Bronchial epithelial cell (primary cell): ENCODE measurements at regions not wholly inside any gene's neighbourhood (a gene's known extent, or its start where the extent isn't known, plus 50 kb on each side); places are given as distances from the start of the nearest gene placed in this dataset.
"Not testable (repeated sequence)": the region's sequence is repeated elsewhere in the genome, so short reads cannot be mapped to it uniquely, and the experiment has no call there.

Experiments used
- DNase-seq: peaks from one replicate; pipeline ENCODE4 v3.0.0-alpha.2; 2010; ENCODE audit warnings: low read depth
- FAIRE-seq: peaks from 2 replicates; lab custom pipeline; 2011; peaks lifted over from hg19 to GRCh38; lab: Jason Lieb, UNC
- H3K27me3 ChIP-seq: 2 replicates; pipeline ENCODE4 v1.5.1; 2011; ENCODE audit warnings: low read length; ENCODE audit not compliant: control insufficient read depth, insufficient read depth
- H3K36me3 ChIP-seq: 2 replicates; pipeline ENCODE4 v1.5.1; 2011; ENCODE audit warnings: low read length; ENCODE audit not compliant: control insufficient read depth, insufficient read depth
- H3K4me3 ChIP-seq: 2 replicates; pipeline ENCODE4 v1.5.1; 2011; ENCODE audit warnings: mild to moderate bottlenecking, low read depth, low read length, control low read depth
- TF ChIP-seq, protein P1 (sequence below): IDR thresholded peaks from 2 replicates; pipeline ENCODE4 v1.5.1; 2011; ENCODE audit warnings: mild to moderate bottlenecking, moderate library complexity, low read length, control low read depth, inconsistent platforms; ENCODE audit not compliant: insufficient read depth, severe bottlenecking

GRCh38 chr5:89542736-89543135 lies 659.8 kb upstream of the MEF2C start:
- no peak for FAIRE-seq

GRCh38 chr5:89537800-89538199 lies 654.8 kb upstream of the MEF2C start:
- Histone ChIP-seq H3K36me3 (no peaks in the 10 kb centered on the region), H3K4me3 (no peak overlapping the region), H3K27me3 (no peaks in the 10 kb centered on the region)
- DNase-seq (no peak), FAIRE-seq (no peak)
- TF ChIP-seq, protein P1, sequence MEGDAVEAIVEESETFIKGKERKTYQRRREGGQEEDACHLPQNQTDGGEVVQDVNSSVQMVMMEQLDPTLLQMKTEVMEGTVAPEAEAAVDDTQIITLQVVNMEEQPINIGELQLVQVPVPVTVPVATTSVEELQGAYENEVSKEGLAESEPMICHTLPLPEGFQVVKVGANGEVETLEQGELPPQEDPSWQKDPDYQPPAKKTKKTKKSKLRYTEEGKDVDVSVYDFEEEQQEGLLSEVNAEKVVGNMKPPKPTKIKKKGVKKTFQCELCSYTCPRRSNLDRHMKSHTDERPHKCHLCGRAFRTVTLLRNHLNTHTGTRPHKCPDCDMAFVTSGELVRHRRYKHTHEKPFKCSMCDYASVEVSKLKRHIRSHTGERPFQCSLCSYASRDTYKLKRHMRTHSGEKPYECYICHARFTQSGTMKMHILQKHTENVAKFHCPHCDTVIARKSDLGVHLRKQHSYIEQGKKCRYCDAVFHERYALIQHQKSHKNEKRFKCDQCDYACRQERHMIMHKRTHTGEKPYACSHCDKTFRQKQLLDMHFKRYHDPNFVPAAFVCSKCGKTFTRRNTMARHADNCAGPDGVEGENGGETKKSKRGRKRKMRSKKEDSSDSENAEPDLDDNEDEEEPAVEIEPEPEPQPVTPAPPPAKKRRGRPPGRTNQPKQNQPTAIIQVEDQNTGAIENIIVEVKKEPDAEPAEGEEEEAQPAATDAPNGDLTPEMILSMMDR = no peak

More at GRCh38 chr5:89542736-89543135, 659.8 kb upstream of the MEF2C start:
- Histone ChIP-seq H3K27me3 (no peaks in the 10 kb centered on the region), H3K36me3 (no peaks in the 10 kb centered on the region), H3K4me3 (no peak overlapping the region)
- DNase-seq = no peak
- TF ChIP-seq, protein P1 = no peak

GRCh38 chr5:89536020-89536419 lies 653.0 kb upstream of the MEF2C start:
- TF ChIP-seq, protein P1 = no peak
- H3K4me3 ChIP-seq = no peak overlapping the region
- FAIRE-seq = no peak

GRCh38 chr5:89535411-89535810 lies 652.4 kb upstream of the MEF2C start:
- FAIRE-seq (no peak), DNase-seq (peak; percentile 30)
- Histone ChIP-seq H3K4me3 (no peak overlapping the region), H3K27me3 (no peaks in the 10 kb centered on the region), H3K36me3 (no peaks in the 10 kb centered on the region)
- TF ChIP-seq, protein P1 = no peak

More at GRCh38 chr5:89536020-89536419, 653.0 kb upstream of the MEF2C start:
- H3K36me3 ChIP-seq = no peaks in the 10 kb centered on the region
- DNase-seq = no peak
- H3K27me3 ChIP-seq = no peaks in the 10 kb centered on the region

DNA sequence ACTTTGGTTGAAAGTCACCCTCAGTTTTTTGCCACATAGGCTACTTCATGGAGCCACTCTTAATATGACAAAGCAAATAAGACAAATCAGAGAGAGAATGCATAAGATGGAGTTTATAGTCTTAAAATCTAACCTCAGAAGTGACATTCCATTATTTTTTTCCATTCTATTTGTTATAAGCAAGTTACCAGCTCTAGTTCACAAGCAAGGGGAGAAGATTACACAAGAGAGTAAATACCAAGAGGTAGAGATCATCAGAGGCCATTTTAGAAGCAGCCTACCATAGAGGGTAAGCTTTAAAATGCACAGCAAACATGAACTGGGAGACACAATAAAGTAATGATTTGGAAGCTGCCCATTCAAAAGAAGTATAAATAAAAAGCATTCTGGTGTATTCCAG lies 651.3 kb upstream of the MEF2C start:
- TF ChIP-seq, protein P1 = no peak
- DNase-seq (peak; percentile 53), FAIRE-seq (no peak)

GRCh38 chr5:89524785-89525184 lies 641.8 kb upstream of the MEF2C start:
- Histone ChIP-seq H3K27me3 (no peaks in the 10 kb centered on the region), H3K36me3 (no peaks in the 10 kb centered on the region), H3K4me3 (no peak overlapping the region)
- DNase-seq (no peak), FAIRE-seq (no peak)
- TF ChIP-seq, protein P1 = no peak

More for the DNA sequence above, 651.3 kb upstream of the MEF2C start:
- no peak overlapping the region for H3K4me3 ChIP-seq
- H3K36me3 ChIP-seq = no peaks in the 10 kb centered on the region
- H3K27me3 ChIP-seq = no peaks in the 10 kb centered on the region

GRCh38 chr5:89523867-89524266 lies 640.9 kb upstream of the MEF2C start:
- not testable (repeated sequence) for H3K27me3 ChIP-seq, H3K4me3 ChIP-seq, H3K36me3 ChIP-seq, DNase-seq, FAIRE-seq
